Spleen (tissue), 11 donors: ENCODE measurements at regions not wholly inside any gene's neighbourhood (a gene's known extent, or its start where the extent isn't known, plus 50 kb on each side); places are given as distances from the start of the nearest gene placed in this dataset.

Experiments used
- DNase-seq: peaks from one replicate; pipeline ENCODE4 v3.0.0-alpha.2; 2020
- H3K27ac ChIP-seq, 8 donors: fragments of 200-600 bp; sonication (generic) in 7 of 8; 1 replicate in 4 of 8; 2 replicates in 4 of 8; pipeline versions ENCODE4 v1.5.0 to v1.8.0; 2016 to 2021; ENCODE audit warnings: inconsistent platforms in 4 of 8, mild to moderate bottlenecking in 4 of 8, moderate library complexity in 1 of 8
- H3K27me3 ChIP-seq, 7 donors: fragments of 200-600 bp; sonication (generic) in 6 of 7; replicated peaks in 1 of 7; 1 replicate in 4 of 7; 2 replicates in 3 of 7; pipeline versions ENCODE4 v1.5.0 to v1.8.0; 2016 to 2021; ENCODE audit warnings: inconsistent platforms in 3 of 7, mild to moderate bottlenecking in 1 of 7
- H3K36me3 ChIP-seq, 6 donors: fragments of 200-600 bp; sonication (generic) in 5 of 6; 1 replicate in 4 of 6; 2 replicates in 2 of 6; pipeline versions ENCODE4 v1.5.0 to v1.8.0; 2016 to 2021; ENCODE audit warnings: inconsistent platforms in 2 of 6
- H3K4me1 ChIP-seq, 6 donors: fragments of 200-600 bp; sonication (generic) in 5 of 6; 1 replicate in 3 of 6; 2 replicates in 3 of 6; pipeline versions ENCODE4 v1.5.0 to v1.8.0; 2016 to 2021; ENCODE audit warnings: inconsistent platforms in 3 of 6
- H3K4me3 ChIP-seq, 8 donors: fragments of 200-600 bp; sonication (generic) in 7 of 8; 1 replicate in 4 of 8; 2 replicates in 4 of 8; pipeline versions ENCODE4 v1.5.0 to v1.8.0; 2016 to 2021; ENCODE audit warnings: inconsistent platforms in 4 of 8, mild to moderate bottlenecking in 4 of 8, moderate library complexity in 2 of 8
- H3K9me3 ChIP-seq, 8 donors: fragments of 200-600 bp; sonication (generic) in 7 of 8; 1 replicate in 4 of 8; 2 replicates in 4 of 8; pipeline versions ENCODE4 v1.5.0 to v1.8.0; 2016 to 2021; ENCODE audit warnings: inconsistent platforms in 4 of 8
- CTCF ChIP-seq, 11 experiments: fragments of 200-600 bp in 7 of 11; fragments of 450-650 bp in 4 of 11; sonication (generic) in 4 of 11; IDR thresholded peaks in 8 of 11; conservative IDR thresholded peaks in 3 of 11; 1 replicate in 7 of 11; 2 replicates in 4 of 11; pipeline versions ENCODE4 v1.4.0 to v1.8.0; 2016 to 2021; ENCODE audit warnings: antibody characterized with exemption in 11 of 11, inconsistent platforms in 4 of 11, mild to moderate bottlenecking in 1 of 11
- POLR2A ChIP-seq, 3 donors: fragments of 450-650 bp; IDR thresholded peaks; one replicate each; pipeline ENCODE4 v1.5.1; 2017; ENCODE audit warnings: antibody characterized with exemption in 3 of 3, mild to moderate bottlenecking in 1 of 3
- POLR2AphosphoS5 ChIP-seq, 3 donors: sonication (generic); formaldehyde crosslinking; IDR thresholded peaks; one replicate each; pipeline ENCODE4 v1.5.1; 2017; ENCODE audit warnings: antibody characterized with exemption in 3 of 3
- WGBS, 5 donors: extraction: QIAGEN DNeasy Blood & Tissue Kit in 3 of 5; methylation state at CpG; one replicate each; pipeline versions ENCODE4 v1.1.5 to v1.1.7; 2013 to 2018; 5-methylcytosine and 5-hydroxymethylcytosine counted together
- intact Hi-C: fragments of 100-400 bp; cut with DNase I; formaldehyde crosslinking; loops from one replicate; pipeline ENCODE4 v1.15.0; 2023; ENCODE audit warnings: low total_unique reads
- donor health status: healthy with polysubstance abuse.
- donor health status: DM: no; HTN: no; CAD: no; lungs with moderate emphysema.
- donor health status: DM: no; HTN: no; CAD: no.
- donor health status: Bipolar disorder and iron deficiency.
- donor health status: healthy.
- donor health status: DM: no; HTN: no; CAD: no.
- donor health status: DM: yes; HTN: yes; CAD: no.

DNA sequence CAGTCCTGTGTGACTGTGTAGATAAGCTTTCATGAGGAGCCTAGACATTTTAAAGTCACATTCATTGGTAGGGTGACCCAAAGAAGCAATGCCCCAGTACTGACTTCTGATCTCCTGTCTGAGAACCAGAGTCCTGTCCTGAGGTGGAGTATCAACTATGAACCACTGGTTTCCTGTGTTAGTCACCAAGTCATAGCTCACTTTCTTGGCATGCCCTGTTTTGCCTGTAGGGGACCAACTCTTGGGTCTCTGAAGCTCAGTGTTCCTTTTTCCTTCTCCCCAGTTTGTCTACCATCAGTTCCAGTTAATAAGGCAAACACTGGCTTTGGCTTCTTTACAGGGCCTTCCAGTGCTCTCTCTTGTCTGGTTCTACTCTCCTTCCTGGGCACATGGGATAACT lies 97.4 kb downstream of the C12orf75 start:
- intact Hi-C loops, result no loop called here
- TF ChIP-seq POLR2A (IDR thresholded peaks at IDR 0.05) (no peak), POLR2AphosphoS5 (IDR thresholded peaks at IDR 0.05) (no peak), CTCF (IDR thresholded peaks at IDR 0.05 in 8 of 11, conservative IDR thresholded peaks at IDR 0.05 in 3 of 11) (no peak)
- Histone ChIP-seq H3K9me3 (no peaks in the 10 kb centered on the region), H3K4me3 (no peak overlapping the region), H3K36me3 (no peaks in the 10 kb centered on the region), H3K27ac (no peak overlapping the region), H3K4me1 (no peaks in the 10 kb centered on the region), H3K27me3 (peaks cover 0 to 50% (median 5%) of the 10 kb centered on the region in 7 donors)
- no peak for DNase-seq

DNA sequence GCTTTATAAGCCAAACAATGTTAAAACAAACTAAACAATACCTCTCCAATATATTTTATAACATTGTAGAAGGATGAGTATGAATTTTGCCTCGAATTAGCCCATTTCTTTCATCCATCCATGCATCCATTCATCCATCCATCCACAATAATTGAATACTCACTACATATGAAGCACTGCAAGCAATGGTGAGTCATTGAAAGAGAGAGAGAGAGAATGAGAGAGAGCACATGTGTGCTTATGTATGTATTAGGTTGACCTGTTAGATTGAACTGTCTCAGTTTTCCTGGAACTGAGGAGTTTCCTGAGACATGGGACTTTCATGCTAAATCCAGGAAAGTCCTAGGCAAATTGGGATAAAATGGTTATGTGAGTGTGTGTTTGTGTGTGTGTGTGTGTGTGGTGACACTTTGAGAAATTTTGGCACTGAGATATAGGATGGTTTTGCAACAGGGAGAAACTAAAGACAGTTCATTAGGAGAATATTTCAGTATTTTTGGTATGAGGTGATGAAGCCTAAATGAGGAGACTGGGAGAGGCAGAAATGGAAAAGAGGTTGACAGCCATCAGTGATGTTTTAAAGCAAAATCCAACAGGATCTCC lies 98.4 kb downstream of the C12orf75 start:
- 61 to 73% (median 65%) methylated on average over 1 of the region's 1 CpG for WGBS, 5 donors
- peaks cover 0 to 48% (median 5%) of the 10 kb centered on the region in 7 donors for H3K27me3 ChIP-seq
- no peak overlapping the region for H3K4me3 ChIP-seq
- no peak for TF ChIP-seq POLR2A (IDR thresholded peaks at IDR 0.05)
- TF ChIP-seq CTCF (IDR thresholded peaks at IDR 0.05 in 8 of 11, conservative IDR thresholded peaks at IDR 0.05 in 3 of 11), result no peak
- TF ChIP-seq POLR2AphosphoS5 (IDR thresholded peaks at IDR 0.05), result no peak
- DNase-seq, result no peak
- intact Hi-C loops, result no loop called here
- H3K36me3 ChIP-seq, result no peaks in the 10 kb centered on the region
- H3K4me1 ChIP-seq, result no peaks in the 10 kb centered on the region
- H3K27ac ChIP-seq, result no peak overlapping the region
- H3K9me3 ChIP-seq, result no peaks in the 10 kb centered on the region

DNA sequence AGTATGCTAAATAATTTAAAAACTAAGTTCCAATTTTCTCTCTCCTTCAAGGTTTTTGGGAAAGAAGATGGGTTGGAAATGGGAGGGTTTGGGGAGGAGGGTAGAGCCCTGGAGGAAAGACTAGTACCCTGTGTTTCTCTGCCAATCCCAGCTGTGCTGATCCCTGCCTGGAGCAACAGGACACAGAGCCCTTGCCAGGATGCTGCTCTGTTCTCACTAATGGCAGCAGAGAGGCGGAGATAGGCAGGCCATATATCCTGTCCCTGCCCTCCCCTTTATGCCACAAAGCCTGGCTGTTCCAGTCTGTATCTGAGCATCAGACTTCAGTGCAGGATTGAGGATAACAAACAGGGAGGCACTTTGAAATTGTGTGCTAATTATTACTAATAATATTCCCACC lies 99.0 kb downstream of the C12orf75 start:
- WGBS, 5 donors, result 77 to 100% (median 86%) methylated on average over 1 of the region's 1 CpG
- Histone ChIP-seq H3K4me3 (no peak overlapping the region), H3K27ac (no peak overlapping the region), H3K9me3 (no peaks in the 10 kb centered on the region), H3K27me3 (peaks cover 0 to 48% (median 5%) of the 10 kb centered on the region in 7 donors), H3K36me3 (no peaks in the 10 kb centered on the region), H3K4me1 (no peaks in the 10 kb centered on the region)
- TF ChIP-seq CTCF (IDR thresholded peaks at IDR 0.05 in 8 of 11, conservative IDR thresholded peaks at IDR 0.05 in 3 of 11), result no peak
- TF ChIP-seq POLR2A (IDR thresholded peaks at IDR 0.05), result no peak
- TF ChIP-seq POLR2AphosphoS5 (IDR thresholded peaks at IDR 0.05), result no peak
- DNase-seq, result no peak
- intact Hi-C loops, result no loop called here

GRCh38 chr12:105431537-105432100 lies 101.1 kb downstream of the C12orf75 start:
- intact Hi-C loops, result no loop called here
- DNase-seq, result no peak
- H3K9me3 ChIP-seq, result no peaks in the 10 kb centered on the region
- H3K4me1 ChIP-seq, result no peaks in the 10 kb centered on the region
- H3K4me3 ChIP-seq, result no peak overlapping the region
- no peak for TF ChIP-seq CTCF (IDR thresholded peaks at IDR 0.05 in 8 of 11, conservative IDR thresholded peaks at IDR 0.05 in 3 of 11)
- no peak for TF ChIP-seq POLR2AphosphoS5 (IDR thresholded peaks at IDR 0.05)
- TF ChIP-seq POLR2A (IDR thresholded peaks at IDR 0.05), result no peak
- 87 to 93% (median 90%) methylated on average over 2 of the region's 2 CpGs for WGBS, 5 donors
- H3K36me3 ChIP-seq, result no peaks in the 10 kb centered on the region
- H3K27ac ChIP-seq, result no peak overlapping the region
- H3K27me3 ChIP-seq, result peaks cover 0 to 46% (median 0%) of the 10 kb centered on the region in 7 donors
